ENCODE measurements at regions not wholly inside any gene's neighbourhood (a gene's known extent, or its start where the extent isn't known, plus 50 kb on each side); places are given as distances from the start of the nearest gene placed in this dataset.

- TF ChIP-seq CTCF (conservative IDR thresholded peaks at IDR 0.05; ENCODE audit: low read depth, low read length) = no peak
- no peak for TF ChIP-seq EZH2 (IDR thresholded peaks at IDR 0.05; ENCODE audit: borderline replicate concordance, low read depth, low read length, poor library complexity, severe bottlenecking)
Observed at GRCh38 chr1:80018348-80018747, 1011.8 kb upstream of the ADGRL4 start.

Measured in A673 (cell line).